HG02970 (cell line): ENCODE measurements at regions not wholly inside any gene's neighbourhood (a gene's known extent, or its start where the extent isn't known, plus 50 kb on each side); places are given as distances from the start of the nearest gene placed in this dataset.

Experiments
- ATAC-seq: cut with Tn5 transposase; IDR thresholded peaks from one replicate; pipeline ENCODE4 v1.9.1; 2021; ENCODE audit warnings: mild to moderate bottlenecking, moderate library complexity, moderate number of reproducible peaks; ENCODE audit not compliant: unreplicated experiment, low FRiP score

- ATAC-seq: no peak
These were observed 322.5 kb downstream of the DRD1 start for GRCh38 chr5:175121457-175121856.

GRCh38 chr5:175120412-175120811 lies 323.6 kb downstream of the DRD1 start:
- no peak for ATAC-seq

GRCh38 chr5:175118700-175119309 lies 325.2 kb downstream of the DRD1 start:
- ATAC-seq: no peak

- ATAC-seq: no peak
These were observed 327.4 kb downstream of the DRD1 start for GRCh38 chr5:175116466-175117048.

- no peak for ATAC-seq
These were observed 328.2 kb downstream of the DRD1 start for GRCh38 chr5:175115831-175116230.

GRCh38 chr5:175113947-175114346 lies 330.0 kb downstream of the DRD1 start:
- ATAC-seq: no peak

- no peak for ATAC-seq
These were observed 334.8 kb downstream of the DRD1 start for GRCh38 chr5:175109058-175109755.

- no peak for ATAC-seq
These were observed 336.1 kb downstream of the DRD1 start for GRCh38 chr5:175107865-175108264.

- no peak for ATAC-seq
These were observed 336.9 kb downstream of the DRD1 start for GRCh38 chr5:175107028-175107588.

GRCh38 chr5:175104677-175105076 lies 339.3 kb downstream of the DRD1 start:
- no peak for ATAC-seq

GRCh38 chr5:175103746-175104145 lies 340.2 kb downstream of the DRD1 start:
- no peak for ATAC-seq

GRCh38 chr5:175102717-175103116 lies 341.3 kb downstream of the DRD1 start:
- ATAC-seq: no peak

- no peak for ATAC-seq
These were observed 345.7 kb downstream of the DRD1 start for GRCh38 chr5:175098301-175098700.

- no peak for ATAC-seq
These were observed 347.4 kb downstream of the DRD1 start for GRCh38 chr5:175096469-175097165.

GRCh38 chr5:175094461-175094860 lies 349.5 kb downstream of the DRD1 start:
- ATAC-seq: no peak

GRCh38 chr5:175092691-175093090 lies 351.3 kb downstream of the DRD1 start:
- no peak for ATAC-seq

- ATAC-seq: no peak
These were observed 355.0 kb downstream of the DRD1 start for GRCh38 chr5:175088963-175089362.

- ATAC-seq: no peak
These were observed 358.6 kb downstream of the MSX2 start for GRCh38 chr5:175082866-175083590.

- ATAC-seq: no peak
These were observed 358.0 kb downstream of the MSX2 start for GRCh38 chr5:175082346-175082745.

GRCh38 chr5:175079707-175080106 lies 355.3 kb downstream of the MSX2 start:
- ATAC-seq: no peak
